ENCODE measurements at regions not wholly inside any gene's neighbourhood (a gene's known extent, or its start where the extent isn't known, plus 50 kb on each side); places are given as distances from the start of the nearest gene placed in this dataset.

GRCh38 chr13:34655554-34655953 lies 286.5 kb upstream of the NBEA start:
- Histone ChIP-seq H3K27ac (replicated peaks) (no peak overlapping the region), H3K4me3 (replicated peaks; ENCODE audit: insufficient read depth, low read length) (no peak overlapping the region), H3K27me3 (ENCODE audit: insufficient read depth, poor library complexity, severe bottlenecking) (no peaks in the 10 kb centered on the region)
- no peak for DNase-seq (ENCODE audit: low read depth in 1 of 2, low spot score in 1 of 2)
- no peak for TF ChIP-seq CTCF (IDR thresholded peaks at IDR 0.05; ENCODE audit: insufficient read depth, low read length)
- TF ChIP-seq SPI1 (IDR thresholded peaks at IDR 0.05; ENCODE audit: borderline replicate concordance, low read depth), result no peak
- TF ChIP-seq GABPA (IDR thresholded peaks at IDR 0.05; ENCODE audit: low read depth), result no peak
- TF ChIP-seq POLR2AphosphoS5 (IDR thresholded peaks at IDR 0.05; ENCODE audit: low read depth), result no peak
- no peak for TF ChIP-seq REST (IDR thresholded peaks at IDR 0.05; ENCODE audit: insufficient replicate concordance, low read depth)

GRCh38 chr13:34657716-34658115 lies 284.4 kb upstream of the NBEA start:
- TF ChIP-seq REST (IDR thresholded peaks at IDR 0.05; ENCODE audit: insufficient replicate concordance, low read depth), result no peak
- TF ChIP-seq GABPA (IDR thresholded peaks at IDR 0.05; ENCODE audit: low read depth), result no peak
- TF ChIP-seq SPI1 (IDR thresholded peaks at IDR 0.05; ENCODE audit: borderline replicate concordance, low read depth), result no peak
- TF ChIP-seq CTCF (IDR thresholded peaks at IDR 0.05; ENCODE audit: insufficient read depth, low read length), result no peak
- TF ChIP-seq POLR2AphosphoS5 (IDR thresholded peaks at IDR 0.05; ENCODE audit: low read depth), result no peak
- H3K4me3 ChIP-seq (replicated peaks; ENCODE audit: insufficient read depth, low read length), result no peak overlapping the region
- no peak for DNase-seq (ENCODE audit: low read depth in 1 of 2, low spot score in 1 of 2)
- H3K27ac ChIP-seq (replicated peaks), result no peak overlapping the region
- no peaks in the 10 kb centered on the region for H3K27me3 ChIP-seq (ENCODE audit: insufficient read depth, poor library complexity, severe bottlenecking)

- Histone ChIP-seq H3K27me3 (ENCODE audit: insufficient read depth, poor library complexity, severe bottlenecking) (no peaks in the 10 kb centered on the region), H3K4me3 (replicated peaks; ENCODE audit: insufficient read depth, low read length) (no peak overlapping the region), H3K27ac (replicated peaks) (no peak overlapping the region)
- TF ChIP-seq POLR2AphosphoS5 (IDR thresholded peaks at IDR 0.05; ENCODE audit: low read depth) (no peak), REST (IDR thresholded peaks at IDR 0.05; ENCODE audit: insufficient replicate concordance, low read depth) (no peak), SPI1 (IDR thresholded peaks at IDR 0.05; ENCODE audit: borderline replicate concordance, low read depth) (no peak), GABPA (IDR thresholded peaks at IDR 0.05; ENCODE audit: low read depth) (no peak), CTCF (IDR thresholded peaks at IDR 0.05; ENCODE audit: insufficient read depth, low read length) (no peak)
- DNase-seq (ENCODE audit: low read depth in 1 of 2, low spot score in 1 of 2), result no peak
These were observed 274.5 kb upstream of the NBEA start for GRCh38 chr13:34667286-34668218.

Data from HL-60 (cell line).